KMS-11 (cell line): ENCODE measurements at regions not wholly inside any gene's neighbourhood (a gene's known extent, or its start where the extent isn't known, plus 50 kb on each side); places are given as distances from the start of the nearest gene placed in this dataset.

Experiments
- H2AFZ ChIP-seq: fragments of 200-600 bp; sonication (generic); 2 replicates; pipeline ENCODE4 v1.6.1; 2016; ENCODE audit warnings: antibody characterized with exemption, mixed run types, low read depth
- H3K27ac ChIP-seq: fragments of 200-600 bp; sonication (generic); 2 replicates; pipeline ENCODE4 v1.6.1; 2016; ENCODE audit warnings: mild to moderate bottlenecking, mixed run types
- H3K27me3 ChIP-seq: fragments of 200-600 bp; sonication (generic); 2 replicates; pipeline ENCODE4 v1.6.1; 2017; ENCODE audit warnings: mild to moderate bottlenecking, low read depth, mixed run types, moderate library complexity; ENCODE audit not compliant: insufficient read depth
- H3K36me3 ChIP-seq: fragments of 200-600 bp; sonication (generic); 2 replicates; pipeline ENCODE4 v1.6.1; 2017; ENCODE audit warnings: mild to moderate bottlenecking, mixed run types; ENCODE audit not compliant: insufficient read depth
- H3K4me1 ChIP-seq: fragments of 200-600 bp; sonication (generic); 2 replicates; pipeline ENCODE4 v1.6.1; 2016; ENCODE audit warnings: mild to moderate bottlenecking, low read depth, mixed run types; ENCODE audit not compliant: poor library complexity, severe bottlenecking
- H3K4me2 ChIP-seq: fragments of 200-600 bp; sonication (generic); 2 replicates; pipeline ENCODE4 v1.7.0; 2016; ENCODE audit warnings: mild to moderate bottlenecking, mixed run types
- H3K4me3 ChIP-seq: fragments of 200-600 bp; sonication (generic); IDR thresholded peaks from 2 replicates; pipeline ENCODE4 v1.6.1; 2017; ENCODE audit warnings: low read depth, low read length, mixed read lengths; ENCODE audit not compliant: insufficient read depth
- H3K79me2 ChIP-seq: fragments of 200-600 bp; sonication (generic); 2 replicates; pipeline ENCODE4 v1.6.1; 2016; ENCODE audit warnings: low read depth, mixed run types; ENCODE audit not compliant: insufficient read depth
- H3K9ac ChIP-seq: fragments of 200-600 bp; sonication (generic); 2 replicates; pipeline ENCODE4 v1.6.1; 2016; ENCODE audit warnings: mild to moderate bottlenecking, mixed run types
- H4K20me1 ChIP-seq: fragments of 200-600 bp; sonication (generic); 2 replicates; pipeline ENCODE4 v1.6.1; 2016; ENCODE audit warnings: mild to moderate bottlenecking, mixed run types; ENCODE audit not compliant: insufficient read depth
- CTCF ChIP-seq: fragments of 200-600 bp; sonication (generic); conservative IDR thresholded peaks from 2 replicates; pipeline ENCODE4 v1.6.1; 2017; ENCODE audit warnings: low read depth, mild to moderate bottlenecking, antibody characterized with exemption, low read length, moderate library complexity, mixed read lengths

- H3K9ac ChIP-seq = no peak overlapping the region
- H2AFZ ChIP-seq = no peak overlapping the region
- H3K4me3 ChIP-seq = no peak overlapping the region
- no peaks in the 10 kb centered on the region for H3K36me3 ChIP-seq
- TF ChIP-seq CTCF = no peak
- H3K27ac ChIP-seq = no peak overlapping the region
- H3K4me2 ChIP-seq = no peak overlapping the region
- H3K79me2 ChIP-seq = no peaks in the 10 kb centered on the region
- no peaks in the 10 kb centered on the region for H3K27me3 ChIP-seq
- H4K20me1 ChIP-seq = no peaks in the 10 kb centered on the region
- no peaks in the 10 kb centered on the region for H3K4me1 ChIP-seq
Measured at GRCh38 chr2:42960842-42961180, 168.4 kb upstream of the HAAO start.

DNA sequence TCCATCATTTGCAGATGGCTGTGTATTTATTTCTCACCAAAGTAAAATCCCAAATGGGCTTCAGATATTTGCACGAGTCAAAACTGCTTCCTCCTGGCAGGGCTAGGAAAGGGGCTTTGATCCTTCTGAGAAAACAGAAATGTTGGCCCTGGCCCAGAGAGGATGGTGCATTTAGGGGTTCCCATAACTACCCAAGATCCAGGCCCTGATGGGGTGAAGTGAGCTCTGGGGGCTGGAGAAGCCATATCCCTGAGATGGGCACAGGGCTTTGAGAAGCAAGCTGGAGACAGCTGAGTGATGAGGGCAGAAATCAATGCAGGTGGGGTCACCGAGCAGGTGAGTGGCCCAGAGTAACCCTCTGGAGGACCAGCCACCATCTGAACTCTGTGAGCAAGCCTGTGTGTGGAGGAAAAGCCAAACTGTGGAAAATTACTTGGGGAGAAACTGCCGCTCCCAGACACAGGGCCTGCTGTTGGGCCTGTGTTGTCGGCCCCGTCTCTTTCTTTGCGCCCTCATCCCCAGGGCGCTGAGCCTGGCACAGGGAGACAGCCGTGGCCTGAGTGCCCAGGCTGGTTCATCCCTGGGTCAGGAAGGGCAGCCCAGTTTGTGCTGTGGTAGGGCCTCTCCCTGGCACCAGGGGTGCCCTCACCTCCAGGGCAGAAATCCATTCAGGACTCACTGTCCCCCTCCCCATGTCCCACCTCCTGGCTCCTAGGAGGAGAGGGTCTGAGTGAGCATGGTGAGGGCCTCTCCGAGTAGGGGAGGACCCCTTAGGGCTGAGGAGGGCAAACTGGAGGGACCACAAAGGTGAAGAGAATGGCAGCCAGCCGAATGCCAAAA lies 167.8 kb upstream of the HAAO start:
- no peak overlapping the region for H3K9ac ChIP-seq
- H3K36me3 ChIP-seq = no peaks in the 10 kb centered on the region
- no peaks in the 10 kb centered on the region for H3K79me2 ChIP-seq
- H3K27me3 ChIP-seq = no peaks in the 10 kb centered on the region
- no peaks in the 10 kb centered on the region for H3K4me1 ChIP-seq
- no peak overlapping the region for H3K4me3 ChIP-seq
- H2AFZ ChIP-seq = no peak overlapping the region
- no peak overlapping the region for H3K27ac ChIP-seq
- no peak overlapping the region for H3K4me2 ChIP-seq
- TF ChIP-seq CTCF = no peak
- no peaks in the 10 kb centered on the region for H4K20me1 ChIP-seq

DNA sequence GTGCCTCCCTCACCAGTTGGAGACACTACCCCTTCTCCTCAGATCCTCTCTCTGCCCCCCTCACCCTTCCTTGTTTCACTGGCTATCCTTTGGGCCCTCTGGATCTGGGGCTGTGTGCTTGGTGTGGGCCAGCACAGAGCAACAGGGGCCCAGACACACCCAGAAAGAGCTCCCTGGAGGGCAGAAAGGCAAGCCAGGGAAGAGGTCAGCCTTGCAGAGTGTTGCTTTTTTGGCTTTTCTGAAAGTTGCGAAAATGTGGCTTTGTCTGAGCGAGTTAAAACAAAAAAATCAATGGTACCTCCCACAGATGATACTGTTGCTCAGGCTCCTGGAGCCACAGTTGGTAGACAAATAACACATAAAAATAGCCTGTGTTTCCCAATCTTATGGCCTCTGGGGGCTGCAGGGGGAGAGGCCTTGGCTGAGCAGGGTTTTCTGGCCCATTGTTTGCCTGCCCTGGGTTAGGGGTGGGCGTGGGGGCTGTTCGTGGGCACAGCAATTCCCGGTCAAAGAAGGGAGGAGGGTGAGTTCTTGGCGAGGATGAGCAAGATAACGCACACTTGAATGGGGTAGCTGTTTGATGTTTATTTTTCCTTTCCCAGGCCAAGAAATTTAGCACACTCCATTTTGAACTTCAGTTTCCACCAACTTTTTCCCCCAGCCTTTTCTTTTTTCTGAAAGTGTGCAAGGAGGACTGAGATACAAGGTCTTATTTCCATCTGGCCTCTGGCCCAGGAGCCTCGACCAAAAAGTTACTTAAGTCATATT lies 167.0 kb upstream of the HAAO start:
- H3K79me2 ChIP-seq = no peaks in the 10 kb centered on the region
- no peak overlapping the region for H3K9ac ChIP-seq
- no peaks in the 10 kb centered on the region for H3K27me3 ChIP-seq
- no peak overlapping the region for H3K27ac ChIP-seq
- H3K4me3 ChIP-seq = no peak overlapping the region
- no peaks in the 10 kb centered on the region for H3K4me1 ChIP-seq
- H2AFZ ChIP-seq = no peak overlapping the region
- H4K20me1 ChIP-seq = no peaks in the 10 kb centered on the region
- no peak for TF ChIP-seq CTCF
- no peaks in the 10 kb centered on the region for H3K36me3 ChIP-seq
- H3K4me2 ChIP-seq = no peak overlapping the region

GRCh38 chr2:42958741-42959233 lies 166.4 kb upstream of the HAAO start:
- TF ChIP-seq CTCF = no peak
- H3K9ac ChIP-seq = no peak overlapping the region
- no peaks in the 10 kb centered on the region for H3K79me2 ChIP-seq
- no peaks in the 10 kb centered on the region for H3K4me1 ChIP-seq
- H3K27ac ChIP-seq = no peak overlapping the region
- no peaks in the 10 kb centered on the region for H4K20me1 ChIP-seq
- no peak overlapping the region for H3K4me3 ChIP-seq
- H3K27me3 ChIP-seq = no peaks in the 10 kb centered on the region
- no peaks in the 10 kb centered on the region for H3K36me3 ChIP-seq
- no peak overlapping the region for H2AFZ ChIP-seq
- no peak overlapping the region for H3K4me2 ChIP-seq
